GM12864 (cell line): ENCODE measurements at regions not wholly inside any gene's neighbourhood (a gene's known extent, or its start where the extent isn't known, plus 50 kb on each side); places are given as distances from the start of the nearest gene placed in this dataset.

Experiments
- DNase-seq: peaks from one replicate; pipeline ENCODE4 v3.0.0-alpha.2; 2011; ENCODE audit warnings: low read depth
- H3K4me3 ChIP-seq: 2 replicates; pipeline ENCODE4 v1.5.1; 2011; ENCODE audit warnings: mild to moderate bottlenecking, low read depth, low read length, control low read depth
- CTCF ChIP-seq: IDR thresholded peaks from 2 replicates; pipeline ENCODE4 v1.5.1; 2011; ENCODE audit warnings: low read depth, mild to moderate bottlenecking, moderate library complexity, low read length, control low read depth, inconsistent platforms; ENCODE audit errors: missing control alignments

DNA sequence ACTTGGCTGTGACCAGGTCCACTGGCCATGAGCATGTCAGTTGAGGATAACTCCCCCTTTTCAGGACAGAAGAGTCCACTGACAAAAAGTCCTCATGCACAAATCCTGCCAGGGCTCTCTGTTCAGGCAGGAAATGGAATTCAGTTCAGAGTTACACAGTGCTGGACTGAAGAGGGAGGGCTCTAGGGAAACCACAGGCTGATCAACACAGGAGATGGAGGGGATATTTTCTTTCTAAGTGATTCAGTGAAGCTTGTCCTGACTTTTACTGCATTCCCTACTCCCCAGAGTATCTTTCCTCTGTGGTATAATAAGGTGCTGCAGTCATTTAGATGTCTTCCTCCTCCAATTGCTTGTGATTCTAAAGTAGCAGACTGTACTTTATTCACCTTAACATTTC is 335.5 kb upstream of the IGFBP7 start:
- DNase-seq = no peak
- no peak for TF ChIP-seq CTCF

DNA sequence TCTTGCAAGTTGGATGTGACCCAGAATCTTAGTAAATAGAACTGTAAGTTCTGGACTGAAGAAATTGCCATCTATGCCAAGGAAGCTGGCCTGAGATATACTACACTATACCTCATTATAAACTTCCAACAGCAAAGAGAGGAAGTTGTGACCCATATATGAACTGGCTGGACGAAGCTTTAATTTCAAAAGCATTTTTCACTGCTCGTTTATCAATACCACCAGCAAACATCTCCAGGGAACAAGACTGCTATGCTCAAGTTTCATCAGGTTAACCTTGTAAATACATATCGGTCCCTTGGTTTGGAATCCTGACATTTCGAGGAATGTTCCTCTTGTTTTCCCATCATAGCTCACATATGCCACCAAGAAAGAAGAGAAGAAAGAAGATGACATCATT is 334.5 kb upstream of the IGFBP7 start:
- no peak overlapping the region for H3K4me3 ChIP-seq
- DNase-seq = no peak
- TF ChIP-seq CTCF = no peak

More for the DNA sequence above, 335.5 kb upstream of the IGFBP7 start:
- H3K4me3 ChIP-seq = no peak overlapping the region

DNA sequence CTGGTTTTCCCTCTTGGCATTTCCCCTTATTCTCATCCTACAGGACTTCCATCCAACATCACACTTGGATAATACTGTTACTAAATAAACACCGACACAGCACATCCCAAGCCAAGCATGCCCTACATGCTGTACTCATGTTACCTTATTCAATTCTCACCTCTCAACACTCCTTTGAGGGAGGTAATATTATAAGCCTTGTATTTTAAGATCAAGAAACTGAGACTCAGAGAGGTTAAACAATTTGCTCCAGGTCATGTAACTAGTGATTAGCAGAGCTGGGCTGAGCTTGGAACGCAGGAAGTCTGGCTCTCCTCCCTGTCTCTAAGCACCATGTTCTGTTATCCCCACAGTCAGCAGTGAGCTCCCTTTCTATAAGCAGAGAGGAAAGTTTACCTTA is 333.6 kb upstream of the IGFBP7 start:
- TF ChIP-seq CTCF = no peak
- no peak overlapping the region for H3K4me3 ChIP-seq
- DNase-seq = no peak

GRCh38 chr4:57443308-57443707 is 333.1 kb upstream of the IGFBP7 start:
- no peak for TF ChIP-seq CTCF
- no peak for DNase-seq
- H3K4me3 ChIP-seq = no peak overlapping the region

GRCh38 chr4:57442831-57443291 is 332.7 kb upstream of the IGFBP7 start:
- TF ChIP-seq CTCF = peak; percentile 71
- H3K4me3 ChIP-seq = no peak overlapping the region
- no peak for DNase-seq

GRCh38 chr4:57442241-57442640 is 332.1 kb upstream of the IGFBP7 start:
- DNase-seq = no peak
- H3K4me3 ChIP-seq = no peak overlapping the region
- no peak for TF ChIP-seq CTCF

GRCh38 chr4:57437649-57438048 is 327.5 kb upstream of the IGFBP7 start:
- no peak overlapping the region for H3K4me3 ChIP-seq
- DNase-seq = no peak
- TF ChIP-seq CTCF = no peak
